ENCODE measurements at regions not wholly inside any gene's neighbourhood (a gene's known extent, or its start where the extent isn't known, plus 50 kb on each side); places are given as distances from the start of the nearest gene placed in this dataset.

- Histone ChIP-seq H3K9me3 (ENCODE audit: control insufficient read depth, low read depth, low read length) (no peaks in the 10 kb centered on the region), H3K27me3 (ENCODE audit: control insufficient read depth, insufficient read depth, low read length) (no peaks in the 10 kb centered on the region), H3K4me3 (ENCODE audit: low read length) (no peak overlapping the region), H3K27ac (ENCODE audit: low read length) (no peak overlapping the region), H3K36me3 (ENCODE audit: control insufficient read depth, insufficient read depth, low read length) (no peaks in the 10 kb centered on the region), H3K4me1 (ENCODE audit: control insufficient read depth, insufficient read depth, low read length) (no peaks in the 10 kb centered on the region)
- no peak for DNase-seq
These were observed 64.2 kb upstream of the PJA1 start for GRCh38 chrX:69229436-69229835.

GRCh38 chrX:69228732-69229131, 63.5 kb upstream of the PJA1 start:
- no peak overlapping the region for H3K27ac ChIP-seq (ENCODE audit: low read length)
- H3K27me3 ChIP-seq (ENCODE audit: control insufficient read depth, insufficient read depth, low read length), result no peaks in the 10 kb centered on the region
- H3K36me3 ChIP-seq (ENCODE audit: control insufficient read depth, insufficient read depth, low read length), result no peaks in the 10 kb centered on the region
- H3K4me1 ChIP-seq (ENCODE audit: control insufficient read depth, insufficient read depth, low read length), result no peaks in the 10 kb centered on the region
- no peaks in the 10 kb centered on the region for H3K9me3 ChIP-seq (ENCODE audit: control insufficient read depth, low read depth, low read length)
- no CpG with 5 or more reads among the region's 4 CpGs for WGBS (ENCODE audit: insufficient coverage, low lambda C conversion rate)
- H3K4me3 ChIP-seq (ENCODE audit: low read length), result no peak overlapping the region
- no peak for DNase-seq

- H3K27ac ChIP-seq (ENCODE audit: low read length), result no peak overlapping the region
- DNase-seq, result no peak
- WGBS (ENCODE audit: insufficient coverage, low lambda C conversion rate), result no CpG with 5 or more reads among the region's 9 CpGs
- no peaks in the 10 kb centered on the region for H3K9me3 ChIP-seq (ENCODE audit: control insufficient read depth, low read depth, low read length)
- H3K4me3 ChIP-seq (ENCODE audit: low read length), result no peak overlapping the region
- H3K27me3 ChIP-seq (ENCODE audit: control insufficient read depth, insufficient read depth, low read length), result no peaks in the 10 kb centered on the region
- no peaks in the 10 kb centered on the region for H3K36me3 ChIP-seq (ENCODE audit: control insufficient read depth, insufficient read depth, low read length)
- H3K4me1 ChIP-seq (ENCODE audit: control insufficient read depth, insufficient read depth, low read length), result peaks cover 4% of the 10 kb centered on the region
These were observed 61.4 kb upstream of the PJA1 start for GRCh38 chrX:69226459-69227158.

GRCh38 chrX:69222103-69223090, 57.1 kb upstream of the PJA1 start:
- Histone ChIP-seq H3K4me1 (ENCODE audit: control insufficient read depth, insufficient read depth, low read length) (peaks cover 4% of the 10 kb centered on the region), H3K27ac (ENCODE audit: low read length) (no peak overlapping the region), H3K4me3 (ENCODE audit: low read length) (no peak overlapping the region), H3K9me3 (ENCODE audit: control insufficient read depth, low read depth, low read length) (no peaks in the 10 kb centered on the region), H3K27me3 (ENCODE audit: control insufficient read depth, insufficient read depth, low read length) (no peaks in the 10 kb centered on the region), H3K36me3 (ENCODE audit: control insufficient read depth, insufficient read depth, low read length) (no peaks in the 10 kb centered on the region)
- DNase-seq, result peak; percentile 29 to 44
- no CpG with 5 or more reads among the region's 12 CpGs for WGBS (ENCODE audit: insufficient coverage, low lambda C conversion rate)

DNA sequence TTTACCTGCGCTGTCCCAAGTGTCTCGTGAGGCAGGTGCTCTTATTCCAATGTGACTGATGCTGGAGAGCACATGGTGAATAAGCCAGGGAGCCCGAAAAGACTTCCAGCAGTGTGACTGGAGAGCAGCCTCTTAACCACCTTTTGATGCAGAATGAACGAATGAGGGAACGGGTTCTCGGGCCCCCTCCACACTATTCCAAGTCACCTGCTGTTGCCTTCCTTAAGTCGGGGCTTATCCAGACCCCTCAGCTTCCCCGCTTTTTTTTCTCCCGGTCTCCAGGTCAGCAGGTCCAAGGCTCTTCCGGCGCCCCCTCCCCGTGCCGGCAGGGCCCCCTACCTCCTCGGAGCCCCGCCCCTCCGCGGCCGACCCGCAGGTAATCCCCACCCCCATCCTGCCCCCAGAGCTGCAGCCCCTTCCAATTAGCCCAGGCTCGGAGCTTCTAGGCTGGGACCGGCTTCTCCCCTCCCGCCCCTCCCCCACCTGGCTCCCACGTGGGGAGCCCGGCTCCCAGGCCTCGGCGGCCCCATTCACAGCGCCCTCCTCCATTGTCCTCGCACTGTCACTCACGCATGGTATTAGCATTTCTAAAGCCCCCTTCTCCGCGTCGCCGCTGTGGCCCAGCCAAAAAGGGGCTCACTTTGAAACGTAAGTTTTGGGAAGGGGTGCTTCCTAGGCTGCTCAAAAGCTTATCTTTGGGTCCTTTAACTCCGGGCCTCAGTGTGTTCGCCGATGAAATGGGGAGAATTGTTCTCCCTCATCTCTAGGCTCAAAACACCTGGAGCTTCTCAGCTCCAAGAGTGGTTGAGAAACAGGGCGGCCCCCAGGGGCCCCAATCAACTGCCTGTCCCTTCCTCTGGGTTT, 56.2 kb upstream of the PJA1 start:
- WGBS (ENCODE audit: insufficient coverage, low lambda C conversion rate), result no CpG with 5 or more reads among the region's 38 CpGs
- Histone ChIP-seq H3K27ac (ENCODE audit: low read length) (no peak overlapping the region), H3K4me1 (ENCODE audit: control insufficient read depth, insufficient read depth, low read length) (peaks cover 4% of the 10 kb centered on the region), H3K9me3 (ENCODE audit: control insufficient read depth, low read depth, low read length) (no peaks in the 10 kb centered on the region), H3K27me3 (ENCODE audit: control insufficient read depth, insufficient read depth, low read length) (no peaks in the 10 kb centered on the region), H3K4me3 (ENCODE audit: low read length) (no peak overlapping the region), H3K36me3 (ENCODE audit: control insufficient read depth, insufficient read depth, low read length) (no peaks in the 10 kb centered on the region)
- no peak for DNase-seq

DNA sequence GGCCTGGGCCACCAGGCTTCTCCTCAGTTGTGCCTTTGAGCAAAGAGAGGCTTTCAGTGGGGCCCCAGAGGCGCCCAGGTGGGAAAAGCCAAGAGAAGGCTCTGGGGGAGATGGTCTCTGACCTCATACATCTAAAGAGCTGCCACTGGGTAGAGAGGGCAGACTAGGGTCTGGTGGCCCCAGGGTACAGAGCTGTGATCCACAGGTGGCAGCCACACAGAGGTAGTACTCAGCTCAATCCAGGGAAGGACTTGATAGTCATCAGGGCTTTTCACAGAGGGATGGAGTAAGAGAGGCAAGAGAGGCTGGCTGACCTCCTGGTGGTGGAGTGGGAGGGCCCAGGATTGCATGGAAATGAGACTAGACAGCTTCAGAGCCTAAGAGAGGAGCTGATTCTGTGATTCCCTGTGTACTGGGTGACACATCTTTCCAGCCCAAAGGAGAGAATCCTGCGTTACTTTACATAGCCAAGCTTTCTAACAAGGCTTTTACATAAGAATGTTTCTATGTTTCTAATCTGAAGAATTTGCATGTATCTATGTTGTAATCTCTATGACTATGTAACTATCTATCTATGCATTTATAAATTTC, 53.2 kb upstream of the PJA1 start:
- Histone ChIP-seq H3K27me3 (ENCODE audit: control insufficient read depth, insufficient read depth, low read length) (no peaks in the 10 kb centered on the region), H3K4me1 (ENCODE audit: control insufficient read depth, insufficient read depth, low read length) (peaks cover 4% of the 10 kb centered on the region), H3K27ac (ENCODE audit: low read length) (no peak overlapping the region), H3K9me3 (ENCODE audit: control insufficient read depth, low read depth, low read length) (no peaks in the 10 kb centered on the region), H3K36me3 (ENCODE audit: control insufficient read depth, insufficient read depth, low read length) (no peaks in the 10 kb centered on the region), H3K4me3 (ENCODE audit: low read length) (no peak overlapping the region)
- WGBS (ENCODE audit: insufficient coverage, low lambda C conversion rate), result no CpG with 5 or more reads among the region's 2 CpGs
- no peak for DNase-seq

GRCh38 chrX:69216911-69217310, 51.7 kb upstream of the PJA1 start:
- H3K4me1 ChIP-seq (ENCODE audit: control insufficient read depth, insufficient read depth, low read length), result peaks cover 3% of the 10 kb centered on the region

DNA sequence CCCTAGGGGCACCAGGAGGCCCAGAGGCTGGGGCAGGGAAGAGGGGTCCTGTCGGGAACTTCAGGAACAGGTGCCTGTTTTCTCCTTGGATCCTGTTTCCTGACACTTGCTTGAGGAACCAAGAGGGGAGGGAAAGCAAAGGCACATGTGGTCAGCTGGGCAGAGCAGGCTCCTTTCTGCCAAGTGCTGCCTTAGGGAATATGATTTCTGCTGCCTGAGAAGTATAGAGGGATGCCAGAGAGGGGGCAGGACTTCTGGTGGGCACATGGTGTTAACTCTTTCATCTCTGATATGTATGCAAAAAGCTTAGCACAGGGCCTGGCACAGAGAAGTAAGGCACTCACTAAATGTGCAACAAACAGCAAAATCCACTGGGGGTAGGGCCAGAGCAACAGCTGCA, 51.2 kb upstream of the PJA1 start:
- DNase-seq, result no peak
- no CpG with 5 or more reads among the region's 1 CpG for WGBS (ENCODE audit: insufficient coverage, low lambda C conversion rate)
- Histone ChIP-seq H3K27ac (ENCODE audit: low read length) (no peak overlapping the region), H3K27me3 (ENCODE audit: control insufficient read depth, insufficient read depth, low read length) (no peaks in the 10 kb centered on the region), H3K36me3 (ENCODE audit: control insufficient read depth, insufficient read depth, low read length) (no peaks in the 10 kb centered on the region), H3K4me3 (ENCODE audit: low read length) (no peak overlapping the region), H3K9me3 (ENCODE audit: control insufficient read depth, low read depth, low read length) (no peaks in the 10 kb centered on the region), H3K4me1 (ENCODE audit: control insufficient read depth, insufficient read depth, low read length) (no peaks in the 10 kb centered on the region)

More at GRCh38 chrX:69216911-69217310, 51.7 kb upstream of the PJA1 start:
- H3K36me3 ChIP-seq (ENCODE audit: control insufficient read depth, insufficient read depth, low read length), result no peaks in the 10 kb centered on the region
- H3K9me3 ChIP-seq (ENCODE audit: control insufficient read depth, low read depth, low read length), result no peaks in the 10 kb centered on the region
- WGBS (ENCODE audit: insufficient coverage, low lambda C conversion rate), result no CpG with 5 or more reads among the region's 5 CpGs
- H3K27me3 ChIP-seq (ENCODE audit: control insufficient read depth, insufficient read depth, low read length), result no peaks in the 10 kb centered on the region
- H3K4me3 ChIP-seq (ENCODE audit: low read length), result no peak overlapping the region
- H3K27ac ChIP-seq (ENCODE audit: low read length), result no peak overlapping the region
- no peak for DNase-seq

- DNase-seq, result no peak
- H3K27ac ChIP-seq (ENCODE audit: low read length), result no peak overlapping the region
- H3K9me3 ChIP-seq (ENCODE audit: control insufficient read depth, low read depth, low read length), result no peaks in the 10 kb centered on the region
- no peaks in the 10 kb centered on the region for H3K4me1 ChIP-seq (ENCODE audit: control insufficient read depth, insufficient read depth, low read length)
- WGBS (ENCODE audit: insufficient coverage, low lambda C conversion rate), result no CpG with 5 or more reads among the region's 17 CpGs
- H3K27me3 ChIP-seq (ENCODE audit: control insufficient read depth, insufficient read depth, low read length), result no peaks in the 10 kb centered on the region
- no peak overlapping the region for H3K4me3 ChIP-seq (ENCODE audit: low read length)
- no peaks in the 10 kb centered on the region for H3K36me3 ChIP-seq (ENCODE audit: control insufficient read depth, insufficient read depth, low read length)
These were observed 50.1 kb upstream of the PJA1 start for GRCh38 chrX:69215161-69215875.
